K562 (cell line): ENCODE measurements at regions not wholly inside any gene's neighbourhood (a gene's known extent, or its start where the extent isn't known, plus 50 kb on each side); places are given as distances from the start of the nearest gene placed in this dataset.

ENCODE experiments used
- ATAC-seq: fragments of 200-7000 bp; cut with Tn5 transposase; 3 replicates; pipeline ENCODE4 v1.9.1; 2020; ENCODE audit warnings: moderate library complexity
- BruUV-seq: library from RNA; stranded (reverse); fragments of 400-500 nt; replicated peaks from 2 replicates; lab custom pipeline; 2021; lab: Mats Ljungman, UMichigan
- CTCF ChIA-PET: fragments of 300-600 bp; formaldehyde crosslinking; extraction: SDS; loops from one replicate; lab custom pipeline; 2021; ENCODE audit warnings: low intra/inter-chr PET ratio; lab: Yijun Ruan, JAX
- POLR2A ChIA-PET: fragments of 300-600, 350-650 bp; sonication (Branson Sonifier 250); formaldehyde crosslinking; extraction: SDS; loops from one replicate; lab custom pipeline; 2021; ENCODE audit warnings: antibody characterized with exemption, inconsistent platforms; lab: Yijun Ruan, JAX
- DNase-seq, 4 experiments: peaks; one replicate each; pipeline versions ENCODE4 v3.0.0 to v3.0.0-alpha.2; 2011 to 2018; ENCODE audit warnings: low spot score in 3 of 4, mixed read lengths in 3 of 4; ENCODE audit errors: extremely low read depth in 1 of 4
- FAIRE-seq: peaks from 2 replicates; lab custom pipeline; 2011; peaks lifted over from hg19 to GRCh38; lab: Jason Lieb, UNC
- H2AFZ ChIP-seq: 2 replicates; pipeline ENCODE4 v1.6.0; 2011; ENCODE audit warnings: low read depth, low read length, control low read depth, inconsistent platforms
- H3K27ac ChIP-seq: fragments of 200-600 bp; 3 replicates; pipeline ENCODE4 v1.8.0; 2011; ENCODE audit warnings: low read depth, mild to moderate bottlenecking, control low read depth, inconsistent platforms, low read length, moderate library complexity, mixed read lengths; ENCODE audit errors: extremely low read depth
- H3K27me3 ChIP-seq, 2 experiments: fragments of 300-600 bp in 1 of 2; 2 replicates in 1 of 2; 3 replicates in 1 of 2; pipeline versions ENCODE4 v1.6.0 to v1.8.0; 2011; ENCODE audit warnings: inconsistent platforms in 2 of 2, low read length in 2 of 2, mild to moderate bottlenecking in 1 of 2, mixed read lengths in 1 of 2, moderate library complexity in 1 of 2; ENCODE audit not compliant: control insufficient read depth in 2 of 2, insufficient read depth in 2 of 2
- H3K36me3 ChIP-seq: fragments of 300-600 bp; 3 replicates; pipeline ENCODE4 v1.8.0; 2011; ENCODE audit warnings: mild to moderate bottlenecking, low read length, inconsistent platforms; ENCODE audit not compliant: control insufficient read depth, insufficient read depth
- H3K4me1 ChIP-seq, 2 experiments: fragments of 200-600 bp in 1 of 2; replicated peaks in 1 of 2; 2 replicates in 1 of 2; 3 replicates in 1 of 2; pipeline versions ENCODE4 v1.5.1 to v1.8.0; 2011; ENCODE audit warnings: inconsistent platforms in 2 of 2, low read length in 2 of 2, mild to moderate bottlenecking in 1 of 2, mixed read lengths in 1 of 2, moderate library complexity in 1 of 2; ENCODE audit not compliant: control insufficient read depth in 2 of 2, insufficient read depth in 2 of 2
- H3K4me2 ChIP-seq: 2 replicates; pipeline ENCODE4 v1.6.1; 2011; ENCODE audit warnings: low read length, control low read depth, inconsistent platforms, mixed read lengths; ENCODE audit not compliant: insufficient read depth
- H3K4me3 ChIP-seq: fragments of 200-600 bp; sonication (generic), shearing (Covaris generic); 2 replicates; pipeline ENCODE4 v1.5.1; 2016; ENCODE audit warnings: control low read depth, inconsistent platforms
- H3K79me2 ChIP-seq: fragments of 200-600 bp; 3 replicates; pipeline ENCODE4 v1.8.0; 2011; ENCODE audit warnings: low read length, inconsistent platforms; ENCODE audit not compliant: control insufficient read depth, insufficient read depth
- H3K9ac ChIP-seq, 2 experiments: 2 replicates each; pipeline versions ENCODE4 v1.6.0 to v1.6.1; 2011; ENCODE audit warnings: low read depth in 2 of 2, low read length in 2 of 2, control low read depth in 1 of 2, inconsistent platforms in 1 of 2, mild to moderate bottlenecking in 1 of 2, mixed read lengths in 1 of 2; ENCODE audit not compliant: insufficient read depth in 1 of 2
- H3K9me1 ChIP-seq: one replicate; pipeline ENCODE4 v1.6.0; 2011; ENCODE audit warnings: inconsistent platforms, mild to moderate bottlenecking, low read length, moderate library complexity; ENCODE audit not compliant: control insufficient read depth, insufficient read depth
- H3K9me3 ChIP-seq: replicated peaks from 2 replicates; pipeline ENCODE4 v1.5.1; 2011; ENCODE audit warnings: low read depth, low read length, inconsistent platforms; ENCODE audit not compliant: control insufficient read depth, insufficient read depth
- H4K20me1 ChIP-seq: replicated peaks from 2 replicates; pipeline ENCODE4 v1.6.1; 2011; ENCODE audit warnings: low read length, inconsistent platforms, mixed read lengths; ENCODE audit not compliant: control insufficient read depth, insufficient read depth
- CXXC5 ChIP-seq: fragments of 250-450 bp; sonication (Bioruptor Pico); IDR thresholded peaks from 2 replicates; pipeline ENCODE4 v1.8.0; 2022; ENCODE audit warnings: inconsistent platforms, mild to moderate bottlenecking, moderate library complexity
- DDX20 ChIP-seq: fragments of 450-650 bp; IDR thresholded peaks from 2 replicates; pipeline ENCODE4 v1.6.1; 2016; ENCODE audit warnings: missing genetic modification characterization, low read depth, mild to moderate bottlenecking, missing compliant biosample characterization, moderate library complexity
- FOXM1 ChIP-seq, 2 experiments: fragments of 450-650 bp in 1 of 2; sonication (generic) in 1 of 2; formaldehyde crosslinking in 1 of 2; IDR thresholded peaks; 2 replicates each; pipeline versions ENCODE4 v1.6.1 to v1.9.0; 2017 to 2022; ENCODE audit warnings: low read depth in 2 of 2, mild to moderate bottlenecking in 2 of 2, missing genetic modification reagents in 1 of 2, moderate library complexity in 1 of 2
- MCM5 ChIP-seq: fragments of 450-650 bp; IDR thresholded peaks from 2 replicates; pipeline ENCODE4 v1.6.1; 2016; ENCODE audit warnings: low read depth
- PML ChIP-seq: IDR thresholded peaks from 2 replicates; pipeline ENCODE4 v1.6.1; 2012; ENCODE audit warnings: low read length, inconsistent platforms
- REST ChIP-seq, 2 experiments: fragments of 450-650 bp; formaldehyde crosslinking in 1 of 2; IDR thresholded peaks; 2 replicates each; pipeline versions ENCODE4 v1.4.0 to v1.6.1; 2014 to 2020; ENCODE audit warnings: mild to moderate bottlenecking in 2 of 2, borderline replicate concordance in 1 of 2, low read depth in 1 of 2
- RHOXF2B ChIP-seq: fragments of 250-450 bp; sonication (Bioruptor Pico); conservative IDR thresholded peaks from 2 replicates; pipeline ENCODE4 v1.5.1; 2021
- ZNF395 ChIP-seq: fragments of 200-800 bp; sonication (Bioruptor generic); IDR thresholded peaks from 2 replicates; pipeline ENCODE4 v1.6.1; 2017; ENCODE audit warnings: missing genetic modification characterization, missing compliant biosample characterization
- ZNF655 ChIP-seq: fragments of 250-450 bp; sonication (Bioruptor Pico); IDR thresholded peaks from 2 replicates; pipeline ENCODE4 v1.5.0; 2021
- WGBS: fragments of 100-300 bp; shearing (Covaris generic); methylation state at CpG from one replicate; pipeline ENCODE4 v1.1.6; 2016; ENCODE audit warnings: low coverage, mixed read lengths; ENCODE audit not compliant: insufficient coverage; ENCODE audit errors: missing lambda C conversion rate; 5-methylcytosine and 5-hydroxymethylcytosine counted together
- in situ Hi-C: fragments of 300-500 bp; cut with MboI; formaldehyde crosslinking; loops from 4 replicates; pipeline ENCODE4 v1.15.0; 2018; ENCODE audit warnings: inconsistent platforms, mixed read lengths
- intact Hi-C: fragments of 100-400 bp; cut with micrococcal nuclease; formaldehyde crosslinking; loops from 2 replicates; pipeline ENCODE4 v1.14.2; 2022

- FAIRE-seq (no peak), DNase-seq (no peak), ATAC-seq (no peak)
- no TSS peak for BruUV-seq
- no peaks in the 10 kb centered on the region for H4K20me1 ChIP-seq
- peaks cover 4% of the 10 kb centered on the region for H3K9me1 ChIP-seq
- in situ Hi-C loops = no loop called here
- H3K4me2 ChIP-seq = no peak overlapping the region; the same call in 1 of the 2 replicates
- H3K4me1 ChIP-seq = peaks cover 31 to 33% of the 10 kb centered on the region in 2 experiments; a peak in 4 of 5 replicates
- H2AFZ ChIP-seq = no peak overlapping the region
- H3K27ac ChIP-seq = no peak overlapping the region
- H3K79me2 ChIP-seq = no peaks in the 10 kb centered on the region
- no peaks in the 10 kb centered on the region for H3K9me3 ChIP-seq
- H3K9ac ChIP-seq = peak overlapping the region in 1 of 2 experiments; percentile 79; a peak in 2 of 4 replicates
- H3K36me3 ChIP-seq = no peaks in the 10 kb centered on the region
- POLR2A ChIA-PET = interaction anchor here (0.8 kb wide), 1 partner anchor 63 kb away, joined by 4 read pairs; no protein-coding TSS in a partner anchor
- no peaks in the 10 kb centered on the region for H3K27me3 ChIP-seq
- H3K4me3 ChIP-seq = no peak overlapping the region
- CTCF ChIA-PET = no interaction called here
- intact Hi-C loops = no loop called here
- 66% methylated on average over 5 of the region's 7 CpGs for WGBS
- TF ChIP-seq FOXM1 (IDR thresholded peaks at IDR 0.05; ENCODE audit: low read depth) = no peak
- no peak for TF ChIP-seq FOXM1 (CRISPR knock-in tag; IDR thresholded peaks at IDR 0.05; ENCODE audit: low read depth)
- TF ChIP-seq REST (IDR thresholded peaks at IDR 0.05; ENCODE audit: borderline replicate concordance) = no peak
- no peak for TF ChIP-seq REST (CRISPR knock-in tag; IDR thresholded peaks at IDR 0.05; ENCODE audit: low read depth)
- TF ChIP-seq ZNF655 (CRISPR knock-in tag) = no peak
- TF ChIP-seq CXXC5 (CRISPR knock-in tag) = no peak
- no peak for TF ChIP-seq DDX20
- no peak for TF ChIP-seq PML
- TF ChIP-seq MCM5 = no peak
- TF ChIP-seq ZNF395 = no peak
- TF ChIP-seq RHOXF2B (CRISPR knock-in tag) = no peak
Observed at GRCh38 chr3:72595927-72596610, 252.2 kb downstream of the SHQ1 start.
